ENCODE measurements at regions not wholly inside any gene's neighbourhood (a gene's known extent, or its start where the extent isn't known, plus 50 kb on each side); places are given as distances from the start of the nearest gene placed in this dataset.
"Not testable (repeated sequence)": the region's sequence is repeated elsewhere in the genome, so short reads cannot be mapped to it uniquely, and the experiment has no call there.

GRCh38 chr6:170006900-170007467 lies 255.6 kb downstream of the ERMARD start:
- no peak for DNase-seq

- DNase-seq: peak; percentile 33
Measured at GRCh38 chr6:170006071-170006899, 254.9 kb downstream of the ERMARD start.

- DNase-seq: no peak
Measured at GRCh38 chr6:170005665-170006064, 254.2 kb downstream of the ERMARD start.

- DNase-seq: no peak
Measured at GRCh38 chr6:170004585-170005210, 253.3 kb downstream of the ERMARD start.

- no peak for DNase-seq
Measured at GRCh38 chr6:170003451-170004160, 252.2 kb downstream of the ERMARD start.

- no peak for DNase-seq
Measured at GRCh38 chr6:170003027-170003426, 251.6 kb downstream of the ERMARD start.

GRCh38 chr6:170001782-170002181 lies 250.4 kb downstream of the ERMARD start:
- DNase-seq: not testable (repeated sequence)

- DNase-seq: no peak
Measured at GRCh38 chr6:170000071-170000843, 248.8 kb downstream of the ERMARD start.

- DNase-seq: no peak
Measured at GRCh38 chr6:169999367-169999766, 247.9 kb downstream of the ERMARD start.

GRCh38 chr6:169998457-169998856 lies 247.0 kb downstream of the ERMARD start:
- no peak for DNase-seq

GRCh38 chr6:169997930-169998218 lies 246.5 kb downstream of the ERMARD start:
- DNase-seq: no peak

GRCh38 chr6:169997187-169997929 lies 245.9 kb downstream of the ERMARD start:
- no peak for DNase-seq

GRCh38 chr6:169996378-169997051 lies 245.1 kb downstream of the ERMARD start:
- no peak for DNase-seq

- no peak for DNase-seq
Measured at GRCh38 chr6:169994739-169995138, 243.3 kb downstream of the ERMARD start.

GRCh38 chr6:169993861-169994481 lies 242.5 kb downstream of the ERMARD start:
- no peak for DNase-seq

- DNase-seq: no peak
Measured at GRCh38 chr6:169991913-169992312, 240.5 kb downstream of the ERMARD start.

GRCh38 chr6:169991031-169991390 lies 239.6 kb downstream of the ERMARD start:
- DNase-seq: no peak

GRCh38 chr6:169990095-169991030 lies 238.9 kb downstream of the ERMARD start:
- no peak for DNase-seq

- no peak for DNase-seq
Measured at GRCh38 chr6:169989594-169989993, 238.2 kb downstream of the ERMARD start.

Measured in left hindlimb (tissue), 1 donor.